ENCODE measurements at regions not wholly inside any gene's neighbourhood (a gene's known extent, or its start where the extent isn't known, plus 50 kb on each side); places are given as distances from the start of the nearest gene placed in this dataset.

- no peak for TF ChIP-seq ZFX (IDR thresholded peaks at IDR 0.05)
- no peak for TF ChIP-seq CTCF (conservative IDR thresholded peaks at IDR 0.05)
Observed at GRCh38 chr14:22065347-22065746, 391.7 kb upstream of the OR4E1 start.

Measured in C4-2B (cell line).